ENCODE measurements at regions not wholly inside any gene's neighbourhood (a gene's known extent, or its start where the extent isn't known, plus 50 kb on each side); places are given as distances from the start of the nearest gene placed in this dataset.

GRCh38 chr11:92848578-92848977, 120.9 kb upstream of the MTNR1B start:
- no peak for DNase-seq

GRCh38 chr11:92850296-92850826, 119.1 kb upstream of the MTNR1B start:
- no peak for DNase-seq

GRCh38 chr11:92852229-92852628, 117.2 kb upstream of the MTNR1B start:
- DNase-seq: no peak

GRCh38 chr11:92852946-92853345, 116.5 kb upstream of the MTNR1B start:
- peak in 1 of 2 experiments; percentile 27 for DNase-seq

- no peak for DNase-seq
These were observed 115.3 kb upstream of the MTNR1B start for GRCh38 chr11:92854162-92854561.

- DNase-seq: no peak
These were observed 114.5 kb upstream of the MTNR1B start for GRCh38 chr11:92854952-92855351.

GRCh38 chr11:92855607-92856405, 113.6 kb upstream of the MTNR1B start:
- DNase-seq: no peak

- DNase-seq: no peak
These were observed 112.0 kb upstream of the MTNR1B start for GRCh38 chr11:92857407-92857806.

- no peak for DNase-seq
These were observed 110.2 kb upstream of the MTNR1B start for GRCh38 chr11:92859156-92859690.

- DNase-seq: no peak
These were observed 107.8 kb upstream of the MTNR1B start for GRCh38 chr11:92861634-92862033.

- DNase-seq: no peak
These were observed 104.1 kb upstream of the MTNR1B start for GRCh38 chr11:92865352-92865751.

- DNase-seq: no peak
These were observed 102.7 kb upstream of the MTNR1B start for GRCh38 chr11:92866679-92867282.

GRCh38 chr11:92867913-92868619, 101.4 kb upstream of the MTNR1B start:
- DNase-seq: no peak

GRCh38 chr11:92869716-92870115, 99.7 kb upstream of the MTNR1B start:
- no peak for DNase-seq

- no peak for DNase-seq
These were observed 99.1 kb upstream of the MTNR1B start for GRCh38 chr11:92870196-92870832.

GRCh38 chr11:92873551-92873950, 95.9 kb upstream of the MTNR1B start:
- DNase-seq: no peak

GRCh38 chr11:92875473-92875872, 94.0 kb upstream of the MTNR1B start:
- no peak for DNase-seq

GRCh38 chr11:92879086-92879485, 90.4 kb upstream of the MTNR1B start:
- no peak for DNase-seq

- no peak for DNase-seq
These were observed 89.1 kb upstream of the MTNR1B start for GRCh38 chr11:92880381-92880780.

- no peak for DNase-seq
These were observed 87.5 kb upstream of the MTNR1B start for GRCh38 chr11:92881940-92882450.

- DNase-seq: no peak
These were observed 86.4 kb upstream of the MTNR1B start for GRCh38 chr11:92882828-92883611.

- no peak for DNase-seq
These were observed 83.9 kb upstream of the MTNR1B start for GRCh38 chr11:92885600-92885999.
